PC-3 (cell line): ENCODE measurements at regions not wholly inside any gene's neighbourhood (a gene's known extent, or its start where the extent isn't known, plus 50 kb on each side); places are given as distances from the start of the nearest gene placed in this dataset.

Experiments used
- ATAC-seq: fragments of 200-7000 bp; cut with Tn5 transposase; 2 replicates; pipeline ENCODE4 v1.9.1; 2020; ENCODE audit warnings: mild to moderate bottlenecking, moderate library complexity
- BruUV-seq: library from RNA; stranded (reverse); fragments of 400-500 nt; replicated peaks from 2 replicates; lab custom pipeline; 2021; lab: Mats Ljungman, UMichigan
- CTCF ChIA-PET: fragments of 300-600 bp; sonication (Branson Sonifier 250); formaldehyde crosslinking; loops from one replicate; lab custom pipeline; 2022; ENCODE audit warnings: antibody characterized with exemption; lab: Charles Lee
- POLR2A ChIA-PET: fragments of 300-600 bp; sonication (Branson Sonifier 250); formaldehyde crosslinking; loops from one replicate; lab custom pipeline; 2022; ENCODE audit warnings: antibody characterized with exemption; ENCODE audit not compliant: unreplicated experiment; lab: Charles Lee
- DNase-seq: peaks from one replicate; pipeline ENCODE4 v3.0.0-alpha.2; 2015
- H2AFZ ChIP-seq: fragments of 300-600 bp; sonication (generic); 2 replicates; pipeline ENCODE4 v1.6.0; 2016; ENCODE audit warnings: antibody characterized with exemption, low read length
- H3F3A ChIP-seq: fragments of 300-600 bp; sonication (generic); one replicate; pipeline ENCODE4 v1.6.0; 2017; ENCODE audit warnings: antibody characterized with exemption, low read length, control low read depth, mild to moderate bottlenecking; ENCODE audit not compliant: unreplicated experiment
- H3K27ac ChIP-seq: fragments of 300-600 bp; sonication (generic); 2 replicates; pipeline ENCODE4 v1.5.1; 2016; ENCODE audit warnings: mild to moderate bottlenecking, low read length
- H3K27me3 ChIP-seq: fragments of 300-600 bp; sonication (generic); 2 replicates; pipeline ENCODE4 v1.6.1; 2016; ENCODE audit warnings: low read length, mixed read lengths
- H3K36me3 ChIP-seq: fragments of 300-600 bp; sonication (generic); 2 replicates; pipeline ENCODE4 v1.6.1; 2016; ENCODE audit warnings: low read depth, mixed run types, low read length, mixed read lengths
- H3K4me1 ChIP-seq: fragments of 300-600 bp; sonication (generic); 2 replicates; pipeline ENCODE4 v1.5.1; 2016; ENCODE audit warnings: low read length; ENCODE audit not compliant: insufficient read depth
- H3K4me2 ChIP-seq: fragments of 300-600 bp; sonication (generic); 2 replicates; pipeline ENCODE4 v1.6.0; 2016; ENCODE audit warnings: low read length
- H3K4me3 ChIP-seq: fragments of 300-600 bp; sonication (generic); 2 replicates; pipeline ENCODE4 v1.5.1; 2016; ENCODE audit warnings: mild to moderate bottlenecking, low read length, mixed read lengths
- H3K79me2 ChIP-seq: fragments of 300-600 bp; sonication (generic); 2 replicates; pipeline ENCODE4 v1.6.1; 2017; ENCODE audit warnings: low read length, mixed read lengths
- H3K9ac ChIP-seq: fragments of 300-600 bp; sonication (generic); 2 replicates; pipeline ENCODE4 v1.6.0; 2016; ENCODE audit warnings: mild to moderate bottlenecking, low read length
- H3K9me2 ChIP-seq: fragments of 300-600 bp; sonication (generic); replicated peaks from 2 replicates; pipeline ENCODE4 v1.6.1; 2016; ENCODE audit warnings: mixed run types, low read length, mixed read lengths
- H3K9me3 ChIP-seq: fragments of 300-600 bp; sonication (generic); 2 replicates; pipeline ENCODE4 v1.6.1; 2016; ENCODE audit warnings: low read length, mixed read lengths
- H4K20me1 ChIP-seq: fragments of 300-600 bp; sonication (generic); 2 replicates; pipeline ENCODE4 v1.6.1; 2016; ENCODE audit warnings: low read length, mixed read lengths
- EZH2 ChIP-seq: fragments of 300-600 bp; sonication (generic); IDR thresholded peaks from one replicate; pipeline ENCODE4 v1.6.1; 2017; ENCODE audit warnings: antibody characterized with exemption, mild to moderate bottlenecking, low read length; ENCODE audit not compliant: unreplicated experiment
- EZH2phosphoT487 ChIP-seq: fragments of 300-600 bp; sonication (generic); IDR thresholded peaks from 2 replicates; pipeline ENCODE4 v1.6.1; 2018; ENCODE audit warnings: mild to moderate bottlenecking, antibody characterized with exemption, low read length, borderline replicate concordance
- intact Hi-C: fragments of 100-400 bp; cut with micrococcal nuclease; formaldehyde crosslinking; loops from 2 replicates; pipeline ENCODE4 v1.9.0; 2023
- TF ChIP-seq, protein P1 (sequence below): fragments of 300-600 bp; sonication (generic); conservative IDR thresholded peaks from 2 replicates; pipeline ENCODE4 v1.5.1; 2017; ENCODE audit warnings: antibody characterized with exemption, low read depth, mild to moderate bottlenecking, low read length

DNA sequence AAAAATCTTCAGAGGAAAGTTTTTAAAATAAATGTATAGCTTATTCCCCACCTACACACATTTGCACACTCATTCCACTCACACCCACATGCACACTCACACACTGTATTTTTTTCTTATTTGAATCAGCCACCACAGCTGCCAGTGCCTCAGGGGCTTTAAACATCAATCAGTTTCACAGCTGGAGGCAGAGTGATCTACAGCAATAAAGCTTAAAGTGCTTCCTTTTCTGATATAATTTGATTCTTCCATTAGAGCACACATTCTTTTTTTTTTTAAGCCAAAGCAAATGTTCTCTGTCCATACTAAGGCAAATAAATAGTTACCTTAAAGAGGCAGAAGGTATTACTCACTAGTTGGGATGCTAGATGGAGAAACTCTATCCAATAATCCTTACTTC is 498.8 kb upstream of the POU3F2 start:
- Histone ChIP-seq H3K79me2 (no peaks in the 10 kb centered on the region), H3F3A (no peaks in the 10 kb centered on the region), H3K4me2 (no peak overlapping the region), H3K9me3 (no peaks in the 10 kb centered on the region), H4K20me1 (no peaks in the 10 kb centered on the region), H3K9me2 (no peaks in the 10 kb centered on the region), H2AFZ (no peak overlapping the region), H3K36me3 (no peaks in the 10 kb centered on the region), H3K9ac (no peak overlapping the region), H3K4me1 (no peaks in the 10 kb centered on the region), H3K4me3 (no peak overlapping the region), H3K27me3 (no peaks in the 10 kb centered on the region), H3K27ac (no peak overlapping the region)
- no TSS peak for BruUV-seq
- ChIA-PET CTCF (no interaction called here), POLR2A (no interaction called here)
- no peak for DNase-seq
- intact Hi-C loops, result no loop called here
- no peak for ATAC-seq
- TF ChIP-seq, protein P1, sequence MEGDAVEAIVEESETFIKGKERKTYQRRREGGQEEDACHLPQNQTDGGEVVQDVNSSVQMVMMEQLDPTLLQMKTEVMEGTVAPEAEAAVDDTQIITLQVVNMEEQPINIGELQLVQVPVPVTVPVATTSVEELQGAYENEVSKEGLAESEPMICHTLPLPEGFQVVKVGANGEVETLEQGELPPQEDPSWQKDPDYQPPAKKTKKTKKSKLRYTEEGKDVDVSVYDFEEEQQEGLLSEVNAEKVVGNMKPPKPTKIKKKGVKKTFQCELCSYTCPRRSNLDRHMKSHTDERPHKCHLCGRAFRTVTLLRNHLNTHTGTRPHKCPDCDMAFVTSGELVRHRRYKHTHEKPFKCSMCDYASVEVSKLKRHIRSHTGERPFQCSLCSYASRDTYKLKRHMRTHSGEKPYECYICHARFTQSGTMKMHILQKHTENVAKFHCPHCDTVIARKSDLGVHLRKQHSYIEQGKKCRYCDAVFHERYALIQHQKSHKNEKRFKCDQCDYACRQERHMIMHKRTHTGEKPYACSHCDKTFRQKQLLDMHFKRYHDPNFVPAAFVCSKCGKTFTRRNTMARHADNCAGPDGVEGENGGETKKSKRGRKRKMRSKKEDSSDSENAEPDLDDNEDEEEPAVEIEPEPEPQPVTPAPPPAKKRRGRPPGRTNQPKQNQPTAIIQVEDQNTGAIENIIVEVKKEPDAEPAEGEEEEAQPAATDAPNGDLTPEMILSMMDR, result no peak
- TF ChIP-seq EZH2 (no peak), EZH2phosphoT487 (no peak)

DNA sequence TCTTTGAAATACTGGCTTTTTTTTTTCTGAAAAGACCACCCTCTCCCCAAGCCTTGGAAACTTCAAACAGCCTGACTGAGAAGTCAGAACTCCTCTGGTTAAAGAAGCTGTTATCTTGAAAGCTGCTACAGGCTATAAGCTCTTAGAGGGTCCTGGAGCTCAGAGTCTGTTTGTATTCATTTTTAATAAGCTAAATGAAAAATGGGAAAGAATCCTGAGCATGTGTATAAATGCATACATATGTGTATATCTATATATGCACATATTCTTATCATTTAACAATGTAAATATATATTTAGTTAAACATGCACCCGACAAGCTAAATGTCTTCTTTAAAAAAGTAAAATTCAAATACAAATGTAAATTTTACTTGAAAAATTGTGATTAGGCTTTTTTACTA is 494.9 kb upstream of the POU3F2 start:
- intact Hi-C loops, result no loop called here
- Histone ChIP-seq H3K9me2 (no peaks in the 10 kb centered on the region), H3F3A (no peaks in the 10 kb centered on the region), H3K4me1 (no peaks in the 10 kb centered on the region), H3K36me3 (no peaks in the 10 kb centered on the region), H2AFZ (no peak overlapping the region), H3K79me2 (no peaks in the 10 kb centered on the region), H3K27me3 (no peaks in the 10 kb centered on the region), H3K4me3 (no peak overlapping the region), H4K20me1 (no peaks in the 10 kb centered on the region), H3K9me3 (no peaks in the 10 kb centered on the region), H3K9ac (no peak overlapping the region), H3K27ac (no peak overlapping the region), H3K4me2 (no peak overlapping the region)
- TF ChIP-seq, protein P1, result no peak
- TF ChIP-seq EZH2phosphoT487 (no peak), EZH2 (no peak)
- ChIA-PET CTCF (no interaction called here), POLR2A (no interaction called here)
- BruUV-seq, result no TSS peak
- DNase-seq (no peak), ATAC-seq (no peak)

DNA sequence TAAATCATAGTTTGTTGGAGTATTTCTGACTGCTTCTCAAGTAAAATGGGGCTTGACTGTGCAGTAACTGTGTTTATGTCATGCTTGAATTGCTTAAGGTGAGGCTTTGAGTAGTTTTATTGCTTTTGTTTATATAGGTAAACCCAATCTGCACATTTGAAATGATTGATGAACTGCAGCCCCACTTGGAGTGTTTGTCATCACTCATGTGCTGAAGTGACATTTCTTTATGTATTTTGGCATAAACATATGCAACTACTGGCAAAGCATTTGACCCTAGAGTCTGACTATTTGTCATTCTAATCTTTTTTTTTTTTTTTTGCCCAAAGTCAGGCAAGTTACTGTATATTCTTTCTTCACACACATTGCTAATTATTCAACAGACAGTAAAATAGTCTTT is 491.4 kb upstream of the POU3F2 start:
- POLR2A ChIA-PET, result no interaction called here
- Histone ChIP-seq H3K79me2 (no peaks in the 10 kb centered on the region), H2AFZ (no peak overlapping the region), H3K4me2 (no peak overlapping the region), H3K9ac (no peak overlapping the region), H3K9me2 (no peaks in the 10 kb centered on the region), H3K27me3 (no peaks in the 10 kb centered on the region), H3K4me3 (no peak overlapping the region), H3F3A (no peaks in the 10 kb centered on the region), H3K4me1 (no peaks in the 10 kb centered on the region), H3K9me3 (no peaks in the 10 kb centered on the region), H3K36me3 (no peaks in the 10 kb centered on the region), H4K20me1 (no peaks in the 10 kb centered on the region), H3K27ac (no peak overlapping the region)
- intact Hi-C loops, result no loop called here
- CTCF ChIA-PET, result no interaction called here
- no peak for ATAC-seq
- BruUV-seq, result no TSS peak
- TF ChIP-seq EZH2 (no peak), EZH2phosphoT487 (no peak)
- no peak for DNase-seq
